ENCODE measurements at regions not wholly inside any gene's neighbourhood (a gene's known extent, or its start where the extent isn't known, plus 50 kb on each side); places are given as distances from the start of the nearest gene placed in this dataset.

GRCh38 chr3:31331278-31331677, 201.4 kb upstream of the STT3B start:
- 93 to 95% methylated on average over 1 to 3 of the region's 3 CpGs for WGBS, 2 experiments
- Histone ChIP-seq H3K27ac (ENCODE audit: insufficient read depth, low read depth, low read length, poor library complexity, severe bottlenecking) (no peak overlapping the region), H3K27me3 (ENCODE audit: control insufficient read depth, insufficient read depth, low read length, poor library complexity, severe bottlenecking) (no peaks in the 10 kb centered on the region), H3K36me3 (ENCODE audit: control insufficient read depth, insufficient read depth, low read length) (no peaks in the 10 kb centered on the region), H3K9me3 (ENCODE audit: control insufficient read depth, low read length) (no peaks in the 10 kb centered on the region), H3K4me1 (ENCODE audit: control insufficient read depth, insufficient read depth, low read length) (no peaks in the 10 kb centered on the region), H3K4me3 (ENCODE audit: insufficient read depth, low read depth, low read length) (no peak overlapping the region)

GRCh38 chr3:31341130-31341529, 191.6 kb upstream of the STT3B start:
- Histone ChIP-seq H3K4me3 (ENCODE audit: insufficient read depth, low read depth, low read length) (no peak overlapping the region), H3K27ac (ENCODE audit: insufficient read depth, low read depth, low read length, poor library complexity, severe bottlenecking) (no peak overlapping the region), H3K9me3 (ENCODE audit: control insufficient read depth, low read length) (no peaks in the 10 kb centered on the region), H3K27me3 (ENCODE audit: control insufficient read depth, insufficient read depth, low read length, poor library complexity, severe bottlenecking) (no peaks in the 10 kb centered on the region), H3K36me3 (ENCODE audit: control insufficient read depth, insufficient read depth, low read length) (no peaks in the 10 kb centered on the region), H3K4me1 (ENCODE audit: control insufficient read depth, insufficient read depth, low read length) (no peaks in the 10 kb centered on the region)
- 14 to 29% methylated on average over 2 of the region's 2 CpGs for whole genome bisulfite sequencing, 2 experiments

GRCh38 chr3:31343075-31343474, 189.7 kb upstream of the STT3B start:
- H3K36me3 ChIP-seq (ENCODE audit: control insufficient read depth, insufficient read depth, low read length) = no peaks in the 10 kb centered on the region
- 94 to 98% methylated on average over 1 of the region's 1 CpG for WGBS, 2 experiments
- no peaks in the 10 kb centered on the region for H3K9me3 ChIP-seq (ENCODE audit: control insufficient read depth, low read length)

GRCh38 chr3:31345581-31345980, 187.1 kb upstream of the STT3B start:
- Histone ChIP-seq H3K4me1 (ENCODE audit: control insufficient read depth, insufficient read depth, low read length) (no peaks in the 10 kb centered on the region), H3K9me3 (ENCODE audit: control insufficient read depth, low read length) (no peaks in the 10 kb centered on the region), H3K4me3 (ENCODE audit: insufficient read depth, low read depth, low read length) (no peak overlapping the region), H3K36me3 (ENCODE audit: control insufficient read depth, insufficient read depth, low read length) (no peaks in the 10 kb centered on the region), H3K27me3 (ENCODE audit: control insufficient read depth, insufficient read depth, low read length, poor library complexity, severe bottlenecking) (no peaks in the 10 kb centered on the region), H3K27ac (ENCODE audit: insufficient read depth, low read depth, low read length, poor library complexity, severe bottlenecking) (no peak overlapping the region)
- 66 to 84% methylated on average over 2 of the region's 2 CpGs for WGBS, 2 experiments

More at GRCh38 chr3:31343075-31343474, 189.7 kb upstream of the STT3B start:
- H3K27ac ChIP-seq (ENCODE audit: insufficient read depth, low read depth, low read length, poor library complexity, severe bottlenecking) = no peak overlapping the region
- no peaks in the 10 kb centered on the region for H3K27me3 ChIP-seq (ENCODE audit: control insufficient read depth, insufficient read depth, low read length, poor library complexity, severe bottlenecking)
- H3K4me1 ChIP-seq (ENCODE audit: control insufficient read depth, insufficient read depth, low read length) = no peaks in the 10 kb centered on the region
- H3K4me3 ChIP-seq (ENCODE audit: insufficient read depth, low read depth, low read length) = no peak overlapping the region

- Histone ChIP-seq H3K4me3 (ENCODE audit: insufficient read depth, low read depth, low read length) (no peak overlapping the region), H3K27me3 (ENCODE audit: control insufficient read depth, insufficient read depth, low read length, poor library complexity, severe bottlenecking) (no peaks in the 10 kb centered on the region), H3K27ac (ENCODE audit: insufficient read depth, low read depth, low read length, poor library complexity, severe bottlenecking) (no peak overlapping the region), H3K36me3 (ENCODE audit: control insufficient read depth, insufficient read depth, low read length) (no peaks in the 10 kb centered on the region), H3K9me3 (ENCODE audit: control insufficient read depth, low read length) (no peaks in the 10 kb centered on the region), H3K4me1 (ENCODE audit: control insufficient read depth, insufficient read depth, low read length) (no peaks in the 10 kb centered on the region)
- WGBS, 2 experiments = 92 to 93% methylated on average over 5 of the region's 5 CpGs
These were observed 186.2 kb upstream of the STT3B start for GRCh38 chr3:31346542-31346979.

- no peaks in the 10 kb centered on the region for H3K9me3 ChIP-seq (ENCODE audit: control insufficient read depth, low read length)
- H3K4me3 ChIP-seq (ENCODE audit: insufficient read depth, low read depth, low read length) = no peak overlapping the region
- H3K27ac ChIP-seq (ENCODE audit: insufficient read depth, low read depth, low read length, poor library complexity, severe bottlenecking) = no peak overlapping the region
- H3K27me3 ChIP-seq (ENCODE audit: control insufficient read depth, insufficient read depth, low read length, poor library complexity, severe bottlenecking) = no peaks in the 10 kb centered on the region
- no peaks in the 10 kb centered on the region for H3K4me1 ChIP-seq (ENCODE audit: control insufficient read depth, insufficient read depth, low read length)
- 83 to 100% methylated on average over 1 of the region's 1 CpG for WGBS, 2 experiments
- no peaks in the 10 kb centered on the region for H3K36me3 ChIP-seq (ENCODE audit: control insufficient read depth, insufficient read depth, low read length)
These were observed 183.6 kb upstream of the STT3B start for GRCh38 chr3:31349001-31349748.

GRCh38 chr3:31350307-31350706, 182.4 kb upstream of the STT3B start:
- Histone ChIP-seq H3K36me3 (ENCODE audit: control insufficient read depth, insufficient read depth, low read length) (no peaks in the 10 kb centered on the region), H3K4me3 (ENCODE audit: insufficient read depth, low read depth, low read length) (no peak overlapping the region), H3K27ac (ENCODE audit: insufficient read depth, low read depth, low read length, poor library complexity, severe bottlenecking) (no peak overlapping the region), H3K4me1 (ENCODE audit: control insufficient read depth, insufficient read depth, low read length) (no peaks in the 10 kb centered on the region), H3K27me3 (ENCODE audit: control insufficient read depth, insufficient read depth, low read length, poor library complexity, severe bottlenecking) (no peaks in the 10 kb centered on the region), H3K9me3 (ENCODE audit: control insufficient read depth, low read length) (no peaks in the 10 kb centered on the region)
- WGBS, 2 experiments = 56 to 74% methylated on average over 2 of the region's 2 CpGs

- Histone ChIP-seq H3K27me3 (ENCODE audit: control insufficient read depth, insufficient read depth, low read length, poor library complexity, severe bottlenecking) (no peaks in the 10 kb centered on the region), H3K27ac (ENCODE audit: insufficient read depth, low read depth, low read length, poor library complexity, severe bottlenecking) (no peak overlapping the region), H3K36me3 (ENCODE audit: control insufficient read depth, insufficient read depth, low read length) (no peaks in the 10 kb centered on the region), H3K4me3 (ENCODE audit: insufficient read depth, low read depth, low read length) (no peak overlapping the region), H3K4me1 (ENCODE audit: control insufficient read depth, insufficient read depth, low read length) (no peaks in the 10 kb centered on the region), H3K9me3 (ENCODE audit: control insufficient read depth, low read length) (peaks cover 2% of the 10 kb centered on the region)
These were observed 180.4 kb upstream of the STT3B start for GRCh38 chr3:31352331-31352730.

GRCh38 chr3:31353166-31353565, 179.6 kb upstream of the STT3B start:
- Histone ChIP-seq H3K4me1 (ENCODE audit: control insufficient read depth, insufficient read depth, low read length) (no peaks in the 10 kb centered on the region), H3K27ac (ENCODE audit: insufficient read depth, low read depth, low read length, poor library complexity, severe bottlenecking) (no peak overlapping the region), H3K36me3 (ENCODE audit: control insufficient read depth, insufficient read depth, low read length) (no peaks in the 10 kb centered on the region), H3K9me3 (ENCODE audit: control insufficient read depth, low read length) (peaks cover 2% of the 10 kb centered on the region), H3K27me3 (ENCODE audit: control insufficient read depth, insufficient read depth, low read length, poor library complexity, severe bottlenecking) (no peaks in the 10 kb centered on the region), H3K4me3 (ENCODE audit: insufficient read depth, low read depth, low read length) (no peak overlapping the region)
- 90 to 100% methylated on average over 1 of the region's 1 CpG for WGBS, 2 experiments

- H3K4me3 ChIP-seq (ENCODE audit: insufficient read depth, low read depth, low read length) = no peak overlapping the region
- peaks cover 2% of the 10 kb centered on the region for H3K9me3 ChIP-seq (ENCODE audit: control insufficient read depth, low read length)
- no peak overlapping the region for H3K27ac ChIP-seq (ENCODE audit: insufficient read depth, low read depth, low read length, poor library complexity, severe bottlenecking)
- no peaks in the 10 kb centered on the region for H3K4me1 ChIP-seq (ENCODE audit: control insufficient read depth, insufficient read depth, low read length)
- no peaks in the 10 kb centered on the region for H3K36me3 ChIP-seq (ENCODE audit: control insufficient read depth, insufficient read depth, low read length)
- H3K27me3 ChIP-seq (ENCODE audit: control insufficient read depth, insufficient read depth, low read length, poor library complexity, severe bottlenecking) = no peaks in the 10 kb centered on the region
These were observed 178.4 kb upstream of the STT3B start for GRCh38 chr3:31354373-31354772.

GRCh38 chr3:31355807-31356206, 176.9 kb upstream of the STT3B start:
- peaks cover 3% of the 10 kb centered on the region for H3K4me1 ChIP-seq (ENCODE audit: control insufficient read depth, insufficient read depth, low read length)
- H3K9me3 ChIP-seq (ENCODE audit: control insufficient read depth, low read length) = peaks cover 2% of the 10 kb centered on the region
- no peaks in the 10 kb centered on the region for H3K36me3 ChIP-seq (ENCODE audit: control insufficient read depth, insufficient read depth, low read length)
- no peak overlapping the region for H3K4me3 ChIP-seq (ENCODE audit: insufficient read depth, low read depth, low read length)
- no peaks in the 10 kb centered on the region for H3K27me3 ChIP-seq (ENCODE audit: control insufficient read depth, insufficient read depth, low read length, poor library complexity, severe bottlenecking)
- no peak overlapping the region for H3K27ac ChIP-seq (ENCODE audit: insufficient read depth, low read depth, low read length, poor library complexity, severe bottlenecking)
- 87 to 92% methylated on average over 4 to 5 of the region's 5 CpGs for WGBS, 2 experiments

All from ectodermal cell (in vitro differentiated cells).